HG02610 (cell line): ENCODE measurements at regions not wholly inside any gene's neighbourhood (a gene's known extent, or its start where the extent isn't known, plus 50 kb on each side); places are given as distances from the start of the nearest gene placed in this dataset.
"Not testable (repeated sequence)": the region's sequence is repeated elsewhere in the genome, so short reads cannot be mapped to it uniquely, and the experiment has no call there.

Experiments
- ATAC-seq: cut with Tn5 transposase; IDR thresholded peaks from one replicate; pipeline ENCODE4 v1.9.1; 2021; ENCODE audit warnings: mild to moderate bottlenecking, moderate library complexity; ENCODE audit not compliant: unreplicated experiment

DNA sequence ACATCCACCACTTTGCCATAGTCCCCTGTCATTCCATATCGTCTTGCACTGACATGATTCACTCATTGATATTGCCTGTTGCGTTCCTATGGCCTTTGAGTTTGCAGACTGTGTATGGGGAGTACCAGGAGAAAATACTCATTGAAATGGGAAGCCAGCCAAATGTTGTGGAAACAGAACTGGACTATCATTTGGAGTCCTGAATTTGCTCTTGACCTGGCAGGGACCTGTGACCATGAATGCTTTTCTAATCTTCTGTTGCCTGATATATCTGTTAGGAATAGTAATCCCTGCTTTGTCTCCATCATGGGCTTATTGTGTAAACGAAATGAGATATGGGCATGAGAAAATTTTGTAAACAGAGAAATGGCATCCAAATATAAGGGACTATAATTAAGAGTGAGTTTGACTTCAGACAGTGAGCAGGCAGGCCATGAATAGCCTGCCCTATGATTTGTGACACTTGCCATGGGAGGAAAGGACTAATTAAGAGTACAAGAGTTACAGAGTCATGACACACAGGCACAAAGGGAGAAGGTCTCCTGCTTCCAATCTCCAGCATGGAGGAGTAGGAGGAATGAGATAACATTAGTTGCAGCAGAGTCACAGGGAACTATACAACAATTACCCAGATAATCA, 572.9 kb upstream of the SGCD start:
- no peak for ATAC-seq

DNA sequence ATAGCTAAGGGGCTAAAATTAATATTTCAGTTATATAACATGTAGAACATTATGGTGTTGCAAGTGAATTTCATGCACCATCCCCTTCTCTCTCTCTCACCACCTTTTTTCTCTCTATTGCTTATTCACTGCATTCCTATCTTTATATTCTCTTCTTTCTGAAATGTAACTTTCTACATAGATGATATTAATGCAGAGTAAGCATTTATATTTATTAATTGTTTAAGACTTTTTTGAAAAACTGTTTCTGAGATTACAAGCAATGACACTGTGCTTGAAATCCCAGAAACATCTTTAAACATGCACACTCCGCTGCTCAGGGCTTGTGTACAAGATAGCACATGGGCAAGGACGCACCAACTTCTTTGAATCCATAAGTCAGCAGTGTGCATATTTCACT, 567.7 kb upstream of the SGCD start:
- no peak for ATAC-seq

DNA sequence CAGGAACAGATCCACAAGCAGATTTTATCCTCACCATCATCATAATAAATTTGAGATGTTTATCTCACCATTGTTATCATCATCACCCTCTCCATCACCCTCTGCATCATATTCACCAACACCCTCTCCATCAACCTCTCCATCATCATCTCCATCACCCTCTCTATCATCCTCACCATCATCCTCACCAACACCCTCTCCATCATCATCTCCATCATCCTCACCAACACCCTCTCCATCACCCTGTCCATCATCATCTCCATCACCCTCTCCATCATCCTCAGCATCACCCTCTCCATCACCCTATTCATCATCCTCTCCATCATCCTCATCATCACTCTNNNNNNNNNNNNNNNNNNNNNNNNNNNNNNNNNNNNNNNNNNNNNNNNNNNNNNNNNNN, 567.0 kb upstream of the SGCD start:
- ATAC-seq, result no peak

DNA sequence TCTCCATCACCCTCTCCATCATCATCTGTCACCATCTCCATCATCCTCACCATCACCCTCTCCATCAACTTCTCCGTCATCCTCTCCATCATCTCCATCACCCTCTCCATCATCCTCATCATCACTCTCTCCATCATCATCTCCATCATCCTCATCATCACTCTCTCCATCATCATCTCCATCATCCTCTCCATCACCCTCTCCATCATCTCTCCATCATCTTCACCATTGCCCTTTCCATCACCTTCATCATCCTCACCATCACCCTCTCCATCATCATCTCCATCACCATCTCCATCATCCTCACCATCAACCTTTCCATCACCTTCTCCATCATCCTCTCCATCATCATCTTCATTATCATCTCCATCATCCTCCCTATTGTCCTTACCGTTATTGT, 565.5 kb upstream of the SGCD start:
- ATAC-seq, result no peak

- no peak for ATAC-seq
These were observed 561.2 kb upstream of the SGCD start for GRCh38 chr5:155765715-155766114.

DNA sequence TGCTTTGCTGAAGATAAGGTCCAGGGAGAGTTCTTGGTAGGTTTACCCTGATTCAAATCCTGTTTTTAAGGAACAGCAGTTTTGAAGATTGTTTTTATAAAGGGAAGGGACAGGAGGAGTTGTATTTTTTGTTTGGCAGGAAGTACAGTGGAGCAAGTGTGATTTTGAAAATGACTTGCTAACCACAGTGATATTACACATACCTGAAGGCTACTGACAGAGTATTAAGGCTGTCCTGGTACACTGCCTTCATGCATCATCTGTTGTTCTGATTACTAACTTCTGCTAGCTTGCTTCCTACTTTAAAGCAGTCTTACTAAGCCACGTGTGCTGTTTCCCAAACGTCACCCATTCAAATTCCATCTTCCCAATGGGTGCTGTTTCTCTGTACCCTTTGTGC, 559.5 kb upstream of the SGCD start:
- no peak for ATAC-seq

DNA sequence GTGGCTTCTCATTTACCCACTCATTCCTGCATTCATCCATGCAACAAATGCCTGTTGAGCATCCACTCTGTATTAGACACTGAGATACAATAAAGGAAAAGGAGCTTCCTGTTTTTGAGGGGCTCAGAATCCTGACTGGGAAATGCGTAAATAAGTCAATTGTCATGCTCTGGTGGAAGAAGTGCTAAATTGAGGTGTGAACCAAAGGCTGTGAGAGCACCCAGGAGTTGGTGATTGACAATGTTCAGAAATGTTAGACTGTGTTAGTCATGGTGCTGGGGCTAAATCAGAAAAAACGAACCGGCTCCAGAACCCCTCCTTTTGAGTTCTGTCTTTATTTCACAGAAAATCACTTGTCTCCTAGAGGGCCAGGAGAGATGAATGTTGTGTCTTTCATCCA, 558.6 kb upstream of the SGCD start:
- ATAC-seq, result no peak

DNA sequence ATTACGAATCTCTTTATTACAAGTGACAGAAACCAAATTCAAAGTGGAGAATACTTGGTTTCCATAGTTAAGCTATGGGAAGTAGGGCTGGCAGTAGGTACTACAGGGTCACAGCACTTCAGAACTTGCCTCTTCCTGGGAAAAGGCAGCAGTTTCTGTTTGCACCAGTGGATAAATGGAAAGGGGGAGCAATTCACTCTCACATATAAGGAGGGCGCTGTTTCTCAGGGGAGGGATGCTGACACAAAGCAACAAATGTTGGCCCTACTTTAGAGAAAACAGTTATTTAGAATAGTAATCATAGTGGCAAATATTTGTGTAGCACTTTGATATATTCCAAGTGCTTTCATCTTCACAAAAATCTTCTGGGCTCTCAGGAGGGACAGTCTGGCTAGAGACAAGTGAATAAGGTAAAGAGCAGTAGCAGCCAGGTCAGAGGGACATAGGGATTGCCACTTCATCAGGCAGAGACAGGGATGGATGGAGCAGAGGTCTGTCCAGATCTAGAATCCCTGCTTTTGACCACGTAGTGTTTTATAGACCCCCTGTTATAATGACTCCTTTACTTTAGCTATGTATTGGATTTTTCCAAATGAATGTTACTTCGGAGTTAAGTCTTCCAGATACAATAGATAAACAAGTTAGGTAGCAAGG, 554.8 kb upstream of the SGCD start:
- ATAC-seq, result no peak

- no peak for ATAC-seq
These were observed 553.3 kb upstream of the SGCD start for GRCh38 chr5:155773680-155774079.

DNA sequence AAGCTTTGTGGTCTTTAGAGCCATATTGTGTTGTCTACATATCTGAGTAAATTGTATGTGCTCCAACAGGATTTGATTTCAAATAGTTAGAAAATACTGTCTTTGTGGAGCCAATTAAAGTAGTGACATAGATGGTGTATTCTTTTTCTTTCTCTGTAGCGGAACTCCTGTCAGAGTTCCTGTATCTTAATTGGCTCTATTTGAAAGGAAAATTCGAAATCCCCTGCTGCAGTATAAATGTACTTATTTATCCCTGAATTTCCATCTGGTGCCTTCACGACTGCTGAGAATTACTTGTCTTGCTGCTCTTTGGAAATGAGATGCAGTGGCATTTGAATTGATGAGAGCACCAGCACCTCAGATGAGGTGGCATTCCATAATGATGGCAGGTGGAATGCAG, 546.7 kb upstream of the SGCD start:
- no peak for ATAC-seq

GRCh38 chr5:155783246-155783645, 543.7 kb upstream of the SGCD start:
- ATAC-seq, result no peak

DNA sequence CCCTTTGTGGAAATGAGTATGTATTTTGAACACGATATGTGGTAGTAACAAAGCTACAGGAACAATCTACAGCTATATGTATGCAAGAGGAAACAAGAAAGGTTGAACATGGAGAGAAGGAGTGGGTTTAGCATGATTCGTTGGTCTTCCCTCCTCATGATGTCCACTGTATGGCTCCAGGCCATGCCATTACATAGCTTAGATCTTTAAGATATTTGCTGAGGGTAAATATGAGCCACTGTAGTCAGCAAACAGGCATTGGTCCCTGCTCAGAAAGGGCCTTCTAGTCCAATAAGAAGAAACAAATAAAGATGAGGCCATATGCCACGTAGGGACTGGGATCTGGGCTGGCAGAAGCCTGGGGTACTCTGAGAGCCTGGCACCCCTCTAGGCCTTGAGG, 543.2 kb upstream of the SGCD start:
- ATAC-seq, result no peak

- no peak for ATAC-seq
These were observed 540.9 kb upstream of the SGCD start for GRCh38 chr5:155786108-155786507.

- no peak for ATAC-seq
These were observed 534.1 kb upstream of the SGCD start for GRCh38 chr5:155792873-155793272.

DNA sequence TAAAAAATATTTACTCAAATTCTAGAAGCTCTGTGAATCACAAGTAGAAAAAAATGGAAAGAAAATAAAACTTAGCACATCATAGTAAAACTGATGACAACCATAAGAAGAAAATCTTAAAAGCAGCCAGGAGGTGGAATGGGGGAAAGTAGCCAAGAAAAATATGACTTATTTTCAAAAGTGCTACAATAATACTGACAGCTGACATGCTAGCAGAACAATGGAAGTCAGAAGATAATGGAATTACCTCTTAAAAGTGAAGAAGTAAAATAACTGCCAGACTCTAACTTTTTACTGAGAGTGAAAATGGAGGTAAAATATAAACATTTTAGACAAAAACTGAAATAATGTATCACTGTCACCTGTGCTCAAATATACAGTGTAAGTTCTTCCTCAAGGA, 532.2 kb upstream of the SGCD start:
- no peak for ATAC-seq

- ATAC-seq, result no peak
These were observed 527.7 kb upstream of the SGCD start for GRCh38 chr5:155799308-155799707.

DNA sequence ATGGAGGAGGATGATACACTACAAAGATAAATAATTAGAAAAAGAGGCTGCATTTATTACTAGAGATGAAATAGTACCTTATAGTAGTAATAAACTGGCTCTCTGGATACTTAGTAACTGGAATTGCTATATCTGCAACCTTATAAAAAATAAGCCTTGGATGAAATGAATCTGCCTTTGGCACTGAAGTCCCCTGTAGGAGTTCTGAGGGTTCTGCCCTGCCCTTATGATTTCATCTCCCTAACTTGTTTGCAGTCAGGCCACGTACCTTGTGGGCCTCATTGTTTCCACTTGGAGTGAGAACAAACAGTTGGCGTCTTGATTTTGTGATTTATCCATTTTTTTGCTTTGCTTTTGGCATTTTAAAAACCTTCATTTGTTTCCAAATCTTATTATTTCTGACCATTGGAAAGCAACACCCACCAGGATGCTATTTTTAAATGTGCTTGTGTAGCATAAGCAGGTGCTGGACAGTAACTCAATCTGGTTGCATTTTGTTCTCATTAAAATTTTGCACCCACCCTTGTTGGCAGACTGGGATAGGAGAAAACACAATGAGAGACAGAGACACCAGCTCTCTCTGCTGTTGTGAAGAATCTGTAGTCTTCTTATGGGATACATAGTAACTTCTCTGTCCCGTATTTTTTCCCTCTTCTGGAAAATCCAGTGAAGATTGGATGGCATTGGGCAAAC, 518.9 kb upstream of the SGCD start:
- ATAC-seq, result no peak

- no peak for ATAC-seq
These were observed 511.7 kb upstream of the SGCD start for GRCh38 chr5:155815248-155815647.

DNA sequence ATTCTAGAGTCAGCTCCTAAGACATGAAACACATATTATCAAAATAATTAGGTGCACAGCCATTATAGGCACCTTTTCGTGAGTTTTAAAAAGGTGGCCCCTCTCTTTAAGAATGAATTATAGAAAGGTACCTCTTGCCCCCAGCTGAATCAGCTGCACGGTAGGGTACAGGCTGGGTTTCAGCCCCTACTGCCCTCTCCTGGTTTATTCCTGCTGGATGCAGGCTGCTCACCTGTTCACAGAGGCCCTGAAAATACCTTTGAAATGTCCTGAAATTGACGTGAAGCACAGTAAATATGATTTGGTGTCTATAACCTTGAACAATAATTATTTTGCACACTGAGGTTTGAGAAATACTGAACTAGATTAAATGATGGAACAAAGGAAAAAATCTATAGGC, 504.8 kb upstream of the SGCD start:
- no peak for ATAC-seq

GRCh38 chr5:155826611-155827507, 500.1 kb upstream of the SGCD start:
- ATAC-seq, result no peak

GRCh38 chr5:155827508-155827815, 499.5 kb upstream of the SGCD start:
- not testable (repeated sequence) for ATAC-seq

DNA sequence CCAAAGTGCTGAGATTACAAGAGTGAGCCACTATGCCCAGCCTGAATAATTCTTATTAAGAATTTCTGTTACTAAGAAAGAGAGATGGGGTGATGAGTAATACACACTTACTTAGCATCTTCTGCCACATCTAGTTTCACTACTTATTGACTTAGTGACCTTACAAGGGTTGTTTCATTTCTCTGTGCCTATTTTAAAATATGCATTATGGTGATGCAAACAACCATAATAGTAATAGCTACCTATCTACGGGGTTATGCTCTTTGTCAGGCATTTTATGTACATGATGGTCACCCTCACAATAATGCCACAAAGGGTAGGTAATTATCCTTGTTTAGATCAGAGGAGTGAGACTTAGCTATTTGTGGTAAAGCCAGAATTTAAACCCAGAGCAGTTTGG, 499.0 kb upstream of the SGCD start:
- ATAC-seq, result peak; percentile 89
